ENCODE measurements at regions not wholly inside any gene's neighbourhood (a gene's known extent, or its start where the extent isn't known, plus 50 kb on each side); places are given as distances from the start of the nearest gene placed in this dataset.

DNA sequence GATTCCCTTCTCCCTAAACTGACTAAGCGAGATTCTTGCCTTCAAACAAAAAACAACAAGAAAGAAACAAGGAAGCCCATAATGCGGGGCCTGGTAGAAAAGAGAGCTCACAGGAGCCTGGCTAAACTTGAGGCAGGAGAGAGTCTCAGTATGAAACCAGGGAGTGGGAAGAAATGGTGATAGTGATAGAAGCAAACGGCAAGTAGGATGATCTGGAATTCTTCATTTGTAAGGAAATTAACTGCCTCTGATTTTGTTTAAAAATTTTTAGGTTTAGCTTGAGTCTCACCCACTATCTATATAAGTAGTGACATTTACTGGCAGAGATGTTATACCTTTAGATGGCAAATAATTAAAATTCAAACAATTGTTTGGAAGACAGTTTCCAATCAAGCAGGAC, 1356.5 kb upstream of the LRRTM1 start:
- Histone ChIP-seq H3K36me3 (ENCODE audit: insufficient read depth, low read length) (no peaks in the 10 kb centered on the region), H4K20me1 (ENCODE audit: insufficient read depth, low read length) (no peaks in the 10 kb centered on the region), H3K79me2 (ENCODE audit: insufficient read depth, low read length) (no peaks in the 10 kb centered on the region), H3K9ac (ENCODE audit: low read depth, low read length) (no peak overlapping the region), H3K4me3 (ENCODE audit: low read depth in 1 of 2, low read length in 2 of 2) (no peak overlapping the region), H3K27ac (ENCODE audit: low read length) (no peak overlapping the region), H3K4me2 (ENCODE audit: insufficient read depth, low read length) (no peak overlapping the region), H3K27me3 (ENCODE audit: insufficient read depth, low read length, poor library complexity) (no peaks in the 10 kb centered on the region), H3K4me1 (ENCODE audit: insufficient read depth, low read length) (no peaks in the 10 kb centered on the region), H2AFZ (ENCODE audit: low read depth, low read length) (no peak overlapping the region), H3K9me3 (ENCODE audit: insufficient read depth, low read length, severe bottlenecking) (peaks cover 4% of the 10 kb centered on the region)
- ATAC-seq (ENCODE audit: insufficient read depth, low read depth) (no peak), DNase-seq (no peak)
- TF ChIP-seq, protein P1, sequence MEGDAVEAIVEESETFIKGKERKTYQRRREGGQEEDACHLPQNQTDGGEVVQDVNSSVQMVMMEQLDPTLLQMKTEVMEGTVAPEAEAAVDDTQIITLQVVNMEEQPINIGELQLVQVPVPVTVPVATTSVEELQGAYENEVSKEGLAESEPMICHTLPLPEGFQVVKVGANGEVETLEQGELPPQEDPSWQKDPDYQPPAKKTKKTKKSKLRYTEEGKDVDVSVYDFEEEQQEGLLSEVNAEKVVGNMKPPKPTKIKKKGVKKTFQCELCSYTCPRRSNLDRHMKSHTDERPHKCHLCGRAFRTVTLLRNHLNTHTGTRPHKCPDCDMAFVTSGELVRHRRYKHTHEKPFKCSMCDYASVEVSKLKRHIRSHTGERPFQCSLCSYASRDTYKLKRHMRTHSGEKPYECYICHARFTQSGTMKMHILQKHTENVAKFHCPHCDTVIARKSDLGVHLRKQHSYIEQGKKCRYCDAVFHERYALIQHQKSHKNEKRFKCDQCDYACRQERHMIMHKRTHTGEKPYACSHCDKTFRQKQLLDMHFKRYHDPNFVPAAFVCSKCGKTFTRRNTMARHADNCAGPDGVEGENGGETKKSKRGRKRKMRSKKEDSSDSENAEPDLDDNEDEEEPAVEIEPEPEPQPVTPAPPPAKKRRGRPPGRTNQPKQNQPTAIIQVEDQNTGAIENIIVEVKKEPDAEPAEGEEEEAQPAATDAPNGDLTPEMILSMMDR (IDR thresholded peaks at IDR 0.05; ENCODE audit: borderline replicate concordance, extremely low read depth, low read length, poor library complexity, severe bottlenecking) = no peak
- no peak for TF ChIP-seq EZH2 (IDR thresholded peaks at IDR 0.05; ENCODE audit: borderline replicate concordance, low read depth, low read length, severe bottlenecking)

DNA sequence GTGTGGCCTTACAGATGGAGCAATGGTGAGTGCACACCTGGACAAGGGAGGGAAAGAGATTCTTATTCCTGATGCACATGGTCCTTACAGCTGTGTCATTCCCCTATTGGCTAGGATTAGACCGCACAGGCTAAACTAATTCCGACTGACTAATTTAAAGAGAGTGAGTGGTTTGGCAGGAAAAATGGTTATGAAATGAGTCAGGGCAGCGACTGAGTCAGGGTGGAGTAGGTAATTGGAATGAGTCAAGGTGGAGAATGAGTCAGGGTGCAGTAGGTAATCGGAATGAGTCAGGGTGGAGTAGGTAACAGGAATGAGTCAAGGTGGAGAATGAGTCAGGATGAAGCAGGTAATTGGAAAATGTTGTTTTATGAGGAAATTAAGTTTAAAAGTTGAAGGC, 1353.7 kb upstream of the LRRTM1 start:
- Histone ChIP-seq H4K20me1 (ENCODE audit: insufficient read depth, low read length) (no peaks in the 10 kb centered on the region), H3K9ac (ENCODE audit: low read depth, low read length) (no peak overlapping the region), H3K27me3 (ENCODE audit: insufficient read depth, low read length, poor library complexity) (no peaks in the 10 kb centered on the region), H3K27ac (ENCODE audit: low read length) (no peak overlapping the region), H3K79me2 (ENCODE audit: insufficient read depth, low read length) (no peaks in the 10 kb centered on the region), H3K4me1 (ENCODE audit: insufficient read depth, low read length) (no peaks in the 10 kb centered on the region), H3K36me3 (ENCODE audit: insufficient read depth, low read length) (no peaks in the 10 kb centered on the region), H2AFZ (ENCODE audit: low read depth, low read length) (no peak overlapping the region), H3K9me3 (ENCODE audit: insufficient read depth, low read length, severe bottlenecking) (peaks cover 4% of the 10 kb centered on the region), H3K4me3 (ENCODE audit: low read depth in 1 of 2, low read length in 2 of 2) (no peak overlapping the region), H3K4me2 (ENCODE audit: insufficient read depth, low read length) (no peak overlapping the region)
- DNase-seq (no peak), ATAC-seq (ENCODE audit: insufficient read depth, low read depth) (no peak)
- TF ChIP-seq, protein P1 (IDR thresholded peaks at IDR 0.05; ENCODE audit: borderline replicate concordance, extremely low read depth, low read length, poor library complexity, severe bottlenecking) = no peak
- no peak for TF ChIP-seq EZH2 (IDR thresholded peaks at IDR 0.05; ENCODE audit: borderline replicate concordance, low read depth, low read length, severe bottlenecking)

DNA sequence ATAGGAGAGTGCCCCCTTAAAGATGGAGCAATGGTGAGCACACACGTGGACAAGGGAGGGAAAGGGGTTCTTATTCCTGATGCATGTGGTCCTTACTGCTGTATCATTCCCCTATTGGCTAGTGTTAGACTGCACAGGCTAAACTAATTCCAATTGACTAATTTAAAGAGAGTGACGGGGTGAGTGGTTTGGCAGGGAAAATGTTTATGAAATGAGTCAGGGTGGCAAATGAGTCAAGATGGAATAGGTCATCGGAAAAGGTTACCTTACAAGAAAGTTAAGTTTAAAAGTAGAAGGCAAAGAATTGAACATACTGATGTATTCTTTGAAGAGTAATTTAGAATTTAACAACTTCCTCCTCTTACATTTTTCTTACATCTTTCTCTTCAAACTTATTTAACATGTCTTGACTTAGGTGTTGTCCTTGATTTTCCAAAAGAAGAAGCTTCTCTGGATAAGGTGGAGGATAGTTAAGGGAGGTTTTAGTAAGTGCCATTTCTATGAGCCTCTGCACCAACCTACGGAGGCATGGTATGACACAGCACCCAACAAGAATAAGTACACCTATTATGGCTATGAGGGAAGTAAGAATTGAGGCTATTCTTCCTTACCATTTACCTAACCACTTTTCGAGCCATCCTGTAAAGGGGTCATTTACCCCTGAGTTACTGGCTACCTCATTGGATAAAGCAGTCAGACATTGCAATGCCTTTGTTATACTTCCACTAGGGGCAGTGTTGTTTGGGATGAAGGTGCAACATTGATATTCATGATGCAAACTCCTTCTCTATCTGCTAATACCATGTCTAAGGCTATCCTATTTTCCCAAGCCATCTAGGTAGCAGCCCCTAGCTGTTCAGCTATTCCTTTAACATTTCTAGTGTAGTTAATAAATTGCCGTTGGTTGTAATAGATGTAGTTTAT, 1345.8 kb upstream of the LRRTM1 start:
- Histone ChIP-seq H3K9ac (ENCODE audit: low read depth, low read length) (no peak overlapping the region), H3K9me3 (ENCODE audit: insufficient read depth, low read length, severe bottlenecking) (no peaks in the 10 kb centered on the region), H3K27ac (ENCODE audit: low read length) (no peak overlapping the region), H3K4me3 (ENCODE audit: low read depth in 1 of 2, low read length in 2 of 2) (no peak overlapping the region), H3K27me3 (ENCODE audit: insufficient read depth, low read length, poor library complexity) (no peaks in the 10 kb centered on the region), H3K4me2 (ENCODE audit: insufficient read depth, low read length) (no peak overlapping the region), H4K20me1 (ENCODE audit: insufficient read depth, low read length) (no peaks in the 10 kb centered on the region), H2AFZ (ENCODE audit: low read depth, low read length) (no peak overlapping the region), H3K4me1 (ENCODE audit: insufficient read depth, low read length) (no peaks in the 10 kb centered on the region), H3K36me3 (ENCODE audit: insufficient read depth, low read length) (no peaks in the 10 kb centered on the region), H3K79me2 (ENCODE audit: insufficient read depth, low read length) (no peaks in the 10 kb centered on the region)
- ATAC-seq (ENCODE audit: insufficient read depth, low read depth) (no peak), DNase-seq (no peak)
- TF ChIP-seq EZH2 (IDR thresholded peaks at IDR 0.05; ENCODE audit: borderline replicate concordance, low read depth, low read length, severe bottlenecking) = no peak
- TF ChIP-seq, protein P1 (IDR thresholded peaks at IDR 0.05; ENCODE audit: borderline replicate concordance, extremely low read depth, low read length, poor library complexity, severe bottlenecking) = peak; percentile 34
